ENCODE measurements at regions not wholly inside any gene's neighbourhood (a gene's known extent, or its start where the extent isn't known, plus 50 kb on each side); places are given as distances from the start of the nearest gene placed in this dataset.

GRCh38 chr21:38637161-38637560, 138.9 kb upstream of the ERG start:
- Histone ChIP-seq H3K4me2 (ENCODE audit: control insufficient read depth, insufficient read depth) (no peak overlapping the region), H2AFZ (ENCODE audit: control insufficient read depth, low read depth, low read length) (no peak overlapping the region), H3K27me3 (replicated peaks in 1 of 2; ENCODE audit: control insufficient read depth in 2 of 2, insufficient read depth in 2 of 2, low read length in 1 of 2) (no peaks in the 10 kb centered on the region), H3K9ac (ENCODE audit: control insufficient read depth, insufficient read depth, low read length) (no peak overlapping the region), H3K9me3 (replicated peaks; ENCODE audit: control insufficient read depth, insufficient read depth, low read length) (no peaks in the 10 kb centered on the region; the same call in 2 of the 3 replicates), H3K36me3 (ENCODE audit: control insufficient read depth in 2 of 2, insufficient read depth in 2 of 2, low read length in 1 of 2) (no peaks in the 10 kb centered on the region), H3K79me2 (ENCODE audit: control insufficient read depth, insufficient read depth, low read length) (no peaks in the 10 kb centered on the region), H3K4me3 (no peak overlapping the region), H3K4me1 (ENCODE audit: control insufficient read depth, insufficient read depth, low read length) (no peaks in the 10 kb centered on the region), H4K20me1 (ENCODE audit: control insufficient read depth, insufficient read depth) (no peaks in the 10 kb centered on the region), H3K27ac (ENCODE audit: control insufficient read depth, insufficient read depth) (no peak overlapping the region)
- ChIA-PET CTCF (no interaction called here), POLR2A (no interaction called here), SMC1A (ENCODE audit: uncharacterized antibody, unreplicated experiment) (interaction anchor here (0.6 kb wide), 1 partner anchor 28 kb away, joined by 3 read pairs; no protein-coding TSS in a partner anchor), RAD21 (ENCODE audit: unreplicated experiment) (no interaction called here)
- no TSS peak for BruUV-seq (replicated peaks)
- TF ChIP-seq BACH1 (IDR thresholded peaks at IDR 0.05; ENCODE audit: borderline replicate concordance) (no peak), BRCA1 (IDR thresholded peaks at IDR 0.05; ENCODE audit: low read depth, low read length) (no peak), PKNOX1 (IDR thresholded peaks at IDR 0.05) (no peak), PRDM15 (CRISPR knock-in tag; IDR thresholded peaks at IDR 0.05) (no peak), NBN (IDR thresholded peaks at IDR 0.05) (no peak), RELB (IDR thresholded peaks at IDR 0.05; ENCODE audit: low read depth) (no peak), ESRRA (IDR thresholded peaks at IDR 0.05; ENCODE audit: low read length) (no peak), USF1 (IDR thresholded peaks at IDR 0.05; ENCODE audit: borderline replicate concordance, extremely low read length, insufficient read depth, low read depth, low read length) (no peak), ZNF384 (IDR thresholded peaks at IDR 0.05; ENCODE audit: borderline replicate concordance, low read depth, low read length) (no peak), EZH2 (IDR thresholded peaks at IDR 0.05; ENCODE audit: borderline replicate concordance, control insufficient read depth, low read depth, low read length) (no peak), ATF7 (IDR thresholded peaks at IDR 0.05; ENCODE audit: low read depth) (no peak), PAX5 (IDR thresholded peaks at IDR 0.05; ENCODE audit: borderline replicate concordance, low read depth, low read length) (no peak), ZNF274 (IDR thresholded peaks at IDR 0.05; ENCODE audit: insufficient read depth, insufficient read length) (no peak), EED (IDR thresholded peaks at IDR 0.05; ENCODE audit: low read depth) (no peak)
- intact Hi-C loops (cut with micrococcal nuclease; ENCODE audit: unreplicated experiment) (no loop called here), in situ Hi-C loops (cut with MboI) (no loop called here)
- 52% methylated on average over 3 of the region's 3 CpGs for WGBS (ENCODE audit: insufficient coverage, insufficient replicate concordance, low lambda C conversion rate, missing lambda C conversion rate)
- ATAC-seq = no peak
- FAIRE-seq = no peak
- DNase-seq (ENCODE audit: low read depth, low spot score) = no peak
